ENCODE measurements at regions not wholly inside any gene's neighbourhood (a gene's known extent, or its start where the extent isn't known, plus 50 kb on each side); places are given as distances from the start of the nearest gene placed in this dataset.

GRCh38 chr10:64449603-64450002 lies 928.4 kb downstream of the REEP3 start:
- TF ChIP-seq POLR2A (IDR thresholded peaks at IDR 0.05) (no peak), CTCF (IDR thresholded peaks at IDR 0.05) (no peak)

Measured in body of pancreas (tissue), 4 donors.